NCI-H510A treated with DMSO at 0.1 percent for 48 hours (cell line): ENCODE measurements at regions not wholly inside any gene's neighbourhood (a gene's known extent, or its start where the extent isn't known, plus 50 kb on each side); places are given as distances from the start of the nearest gene placed in this dataset.

Experiments
- DNase-seq: peaks from one replicate; lab custom pipeline; 2025; lab: John Stamatoyannopoulos, UW

DNA sequence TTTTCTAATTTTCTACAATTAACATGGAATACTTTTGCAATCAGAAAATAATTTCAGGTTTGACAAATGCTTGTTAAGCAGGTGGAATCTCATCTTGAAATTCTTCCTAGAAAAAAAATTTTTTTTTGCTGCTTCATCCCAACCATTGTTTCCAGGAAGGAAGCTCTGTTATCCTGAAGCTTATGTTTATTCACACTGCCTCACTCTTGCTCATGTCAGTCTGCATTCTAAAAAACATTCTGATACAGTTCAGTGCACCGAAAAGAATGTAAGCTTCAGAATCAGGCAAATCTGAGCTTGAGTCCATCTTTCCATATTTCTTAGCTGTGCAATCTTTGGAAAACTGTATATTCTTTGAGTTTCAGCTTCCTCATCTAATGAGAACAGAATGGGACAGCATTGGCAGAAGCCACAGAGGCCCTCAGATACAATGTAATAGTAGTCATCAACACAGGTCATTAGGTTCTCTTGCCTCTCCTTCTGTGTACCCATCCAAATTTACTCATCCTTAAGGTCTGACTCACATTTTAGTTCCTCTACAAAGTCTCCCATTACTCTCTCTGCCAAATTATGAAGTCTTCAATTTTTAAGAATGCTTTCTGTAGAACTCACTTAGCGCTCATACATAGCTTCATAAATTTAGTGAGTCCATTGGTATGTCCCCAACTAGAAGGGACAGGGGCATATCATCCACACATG, 881.8 kb upstream of the NR2F2 start:
- DNase-seq: no peak

DNA sequence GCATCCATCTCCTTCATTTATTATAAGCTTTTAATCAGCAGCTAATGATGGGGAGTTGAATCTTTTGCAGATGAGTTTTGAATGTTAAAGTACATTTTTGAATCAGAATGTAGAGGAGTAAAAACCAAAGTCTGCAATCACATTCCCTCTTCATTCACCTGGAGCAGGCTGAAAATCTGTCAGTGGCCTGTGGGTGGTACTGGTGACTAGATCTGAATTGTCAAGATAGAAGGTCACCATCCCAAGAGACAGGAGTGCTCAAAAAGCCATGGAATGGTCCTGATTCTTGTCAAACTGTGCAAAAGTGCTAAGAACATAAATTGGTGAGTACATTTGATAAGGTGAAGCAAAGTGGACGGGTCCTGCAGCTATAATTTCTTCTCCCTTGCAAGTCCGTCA, 881.3 kb upstream of the NR2F2 start:
- no peak for DNase-seq

DNA sequence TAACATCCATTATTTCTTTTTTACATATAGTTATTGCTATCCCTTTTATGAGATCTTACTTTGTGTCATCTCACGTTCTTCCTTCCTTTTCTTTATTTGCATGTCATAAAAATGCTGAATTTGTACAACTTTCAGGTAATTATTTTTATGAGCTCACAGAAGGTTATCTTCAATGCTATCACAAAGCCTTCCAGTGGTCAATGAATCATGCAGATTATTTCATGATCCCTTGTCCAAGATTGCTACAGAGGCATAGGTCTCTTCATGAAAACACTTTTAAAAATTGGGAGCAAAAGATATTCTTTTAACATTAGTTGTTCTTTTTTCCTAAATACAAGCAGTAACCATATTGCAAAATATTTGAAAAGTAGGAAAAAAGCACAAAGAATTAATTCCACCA, 880.1 kb upstream of the NR2F2 start:
- no peak for DNase-seq

DNA sequence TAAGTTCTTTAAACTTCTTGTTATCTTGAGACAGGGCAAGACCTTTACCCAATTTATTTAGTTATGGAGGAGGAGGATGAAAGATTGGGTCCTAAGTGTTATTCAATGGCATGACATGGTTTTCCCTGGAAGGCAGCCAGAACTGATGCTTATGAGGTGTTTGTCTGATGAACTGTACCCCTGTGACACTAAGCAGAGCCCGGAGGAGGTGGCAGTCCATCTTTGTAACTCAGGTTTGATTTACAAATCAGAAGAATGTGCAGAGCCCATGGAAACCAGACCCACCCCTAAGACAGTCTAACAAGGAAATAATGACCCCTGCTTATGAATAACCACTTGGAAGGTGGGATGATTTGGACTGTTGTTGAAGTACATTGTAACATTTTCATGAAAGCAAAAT, 878.6 kb upstream of the NR2F2 start:
- no peak for DNase-seq

DNA sequence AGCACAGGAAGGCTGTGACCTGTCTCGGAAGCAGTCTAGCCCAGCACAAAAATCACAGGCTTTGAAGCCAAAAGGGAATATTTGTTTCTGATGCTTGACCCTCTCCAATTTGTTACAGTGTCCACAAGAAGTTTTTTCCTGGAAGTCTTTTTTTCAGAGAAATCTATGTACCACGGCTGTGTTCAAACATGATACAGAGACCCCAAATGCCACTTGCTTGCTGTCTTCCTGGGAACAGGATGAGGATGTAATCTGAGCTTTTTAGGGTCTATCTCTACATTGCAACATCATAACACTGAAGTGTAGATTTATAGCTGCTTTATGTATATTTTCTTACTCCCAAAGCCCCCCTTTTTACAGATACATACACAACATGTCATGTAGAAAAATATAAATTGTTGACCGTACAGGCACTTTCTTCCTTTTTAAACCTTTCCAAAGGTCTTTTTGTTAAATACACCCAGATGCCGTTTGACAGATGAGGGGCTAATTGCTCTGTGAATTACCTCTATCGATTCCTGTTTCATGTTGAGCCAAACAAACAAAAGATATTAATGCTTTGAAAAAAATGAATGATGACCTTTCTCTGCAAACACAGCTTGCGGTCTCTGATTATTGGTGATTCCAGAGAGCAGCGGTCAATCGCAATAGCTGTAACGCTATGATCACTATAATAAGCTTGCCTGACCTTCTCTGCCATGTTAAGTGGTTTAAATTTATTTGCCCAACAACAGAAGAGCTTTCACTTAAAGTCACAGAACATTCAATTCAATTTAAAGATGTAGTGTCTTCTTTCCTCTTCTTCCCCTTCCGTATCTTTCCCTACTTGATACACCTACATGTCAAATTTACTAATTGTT, 875.9 kb upstream of the NR2F2 start:
- no peak for DNase-seq

DNA sequence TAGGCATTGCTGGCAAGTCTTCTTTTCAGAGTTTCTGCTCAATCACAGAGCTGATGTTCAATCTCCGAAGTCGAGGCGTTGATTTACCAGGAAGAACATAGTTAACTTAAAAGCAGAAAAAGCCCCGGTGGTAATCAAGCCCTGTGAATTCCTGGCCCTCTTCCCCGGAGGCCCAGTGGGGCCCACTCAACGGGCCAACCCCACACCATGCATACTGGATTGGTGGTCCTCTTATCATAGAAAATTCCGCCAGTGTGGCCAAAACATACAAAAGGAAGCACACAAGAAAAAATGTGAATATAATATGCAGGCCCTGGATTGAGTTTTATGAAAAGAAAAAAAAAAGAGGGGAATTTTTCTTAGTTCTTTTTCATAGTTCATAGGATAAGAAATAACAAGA, 873.0 kb upstream of the NR2F2 start:
- no peak for DNase-seq

DNA sequence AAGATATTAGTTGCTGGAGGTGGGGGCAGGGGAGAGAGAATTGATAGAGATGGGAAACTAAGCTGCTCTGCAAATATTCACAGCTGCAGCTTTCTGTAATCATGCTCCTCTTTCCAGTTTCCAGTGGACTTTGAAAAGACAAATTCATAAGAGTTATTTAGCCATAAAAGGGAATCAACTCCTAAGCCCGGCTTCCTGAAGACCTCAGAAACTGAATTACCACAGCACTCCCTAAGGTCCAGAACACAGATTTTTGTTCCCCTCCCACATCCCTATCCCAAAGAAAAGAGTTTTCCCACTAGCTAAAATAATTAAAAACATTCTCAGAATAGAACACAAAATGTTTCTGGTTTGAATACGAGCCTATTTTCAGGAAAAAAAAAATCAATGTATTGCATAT, 871.8 kb upstream of the NR2F2 start:
- no peak for DNase-seq

DNA sequence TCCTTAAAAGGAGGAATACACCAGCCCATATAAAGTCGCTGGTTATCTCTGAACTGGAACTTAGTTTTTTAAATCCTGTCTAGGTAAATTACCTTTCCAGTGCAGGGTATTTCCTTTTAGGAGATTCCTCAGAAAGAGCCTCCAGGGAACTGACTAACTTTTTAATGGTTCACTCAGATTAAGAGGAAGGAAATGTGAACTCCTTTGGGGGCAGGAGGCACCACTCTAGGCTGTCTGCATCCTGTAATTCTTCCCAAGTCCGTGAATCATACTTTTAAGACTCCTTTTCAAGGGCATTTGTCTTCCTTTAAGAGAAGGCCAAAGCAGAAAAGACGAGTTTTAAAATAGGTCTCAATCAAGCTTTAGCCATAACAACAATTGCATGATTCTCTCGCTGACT, 871.2 kb upstream of the NR2F2 start:
- DNase-seq: no peak

DNA sequence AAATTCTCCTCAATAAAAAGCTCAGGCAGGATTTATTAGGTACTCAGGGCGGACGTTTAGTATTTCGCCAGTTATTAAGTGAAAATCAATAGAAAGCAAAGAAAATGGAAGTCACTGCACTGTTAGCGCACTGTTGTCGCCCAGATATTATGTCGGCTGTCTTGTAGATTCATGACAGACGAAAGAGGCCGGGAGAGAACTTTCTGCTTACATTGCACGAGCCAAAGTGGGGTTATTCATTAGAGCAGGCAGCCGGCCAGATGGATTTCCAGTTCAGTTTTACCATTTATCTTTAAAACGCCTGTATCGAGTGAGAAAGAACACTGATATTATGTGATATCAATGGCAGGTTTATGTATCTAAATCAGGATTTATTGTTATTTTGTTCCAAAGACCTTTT, 866.0 kb upstream of the NR2F2 start:
- no peak for DNase-seq

DNA sequence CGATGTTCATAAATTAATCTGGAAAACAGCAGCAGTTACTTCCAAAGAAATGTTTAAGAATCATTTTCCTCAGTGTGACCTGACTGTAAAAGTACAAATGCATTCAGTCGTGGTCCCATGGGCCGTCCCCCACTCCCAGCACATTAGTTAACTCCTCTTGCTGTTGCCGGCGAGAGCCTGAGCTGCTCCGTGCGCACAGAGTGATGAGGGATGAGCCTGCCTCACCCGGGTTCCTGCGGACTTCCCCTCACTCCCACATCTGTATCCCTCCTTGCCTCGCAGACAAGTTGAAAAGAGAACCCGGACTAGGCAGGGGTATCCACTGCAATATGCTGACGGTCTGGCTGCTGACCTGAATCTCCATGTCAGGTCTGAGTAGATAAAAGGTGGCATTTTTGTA, 861.7 kb upstream of the NR2F2 start:
- DNase-seq: no peak

DNA sequence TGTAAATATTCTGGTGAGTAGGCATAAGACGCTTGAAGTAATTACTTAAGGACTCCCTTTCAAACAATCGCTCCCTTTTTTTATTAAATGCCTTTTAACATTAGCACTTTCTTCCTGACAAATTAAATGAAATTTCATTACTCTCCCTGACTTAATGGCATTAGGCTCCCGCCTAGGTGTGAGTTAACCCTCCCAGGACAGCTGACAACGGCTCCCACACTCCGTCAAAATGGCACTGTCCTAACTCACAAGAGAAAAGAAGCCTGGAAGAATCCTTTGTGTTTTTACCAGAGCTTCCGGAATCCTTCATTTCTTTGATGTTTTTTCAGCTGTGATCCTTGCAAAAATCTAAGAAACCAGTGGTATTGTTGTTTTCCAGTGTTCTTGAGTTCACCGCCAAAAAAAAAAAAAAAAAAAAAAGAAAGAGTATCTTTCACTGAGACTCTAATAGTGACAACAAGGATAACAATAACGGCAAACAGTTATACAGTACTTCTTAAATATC, 861.0 kb upstream of the NR2F2 start:
- no peak for DNase-seq

DNA sequence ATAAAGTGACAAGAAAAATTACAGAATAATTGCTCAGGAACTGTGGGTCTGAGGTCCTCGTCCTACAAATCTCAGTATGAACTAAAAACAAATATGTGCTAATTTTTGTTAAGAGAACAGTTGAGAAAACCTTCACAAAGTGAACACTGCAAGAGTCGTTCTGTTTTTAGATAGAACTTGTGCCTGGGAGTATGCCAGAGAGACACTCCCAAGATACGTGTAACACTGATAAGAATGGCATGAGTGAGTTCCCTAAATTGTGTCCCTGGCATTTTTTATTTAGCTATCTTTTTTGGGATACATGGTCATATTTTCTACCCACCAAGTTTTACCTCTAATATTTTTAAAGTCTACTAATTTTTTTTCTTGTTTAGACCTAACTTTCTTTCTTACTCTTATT, 860.0 kb upstream of the NR2F2 start:
- DNase-seq: no peak

DNA sequence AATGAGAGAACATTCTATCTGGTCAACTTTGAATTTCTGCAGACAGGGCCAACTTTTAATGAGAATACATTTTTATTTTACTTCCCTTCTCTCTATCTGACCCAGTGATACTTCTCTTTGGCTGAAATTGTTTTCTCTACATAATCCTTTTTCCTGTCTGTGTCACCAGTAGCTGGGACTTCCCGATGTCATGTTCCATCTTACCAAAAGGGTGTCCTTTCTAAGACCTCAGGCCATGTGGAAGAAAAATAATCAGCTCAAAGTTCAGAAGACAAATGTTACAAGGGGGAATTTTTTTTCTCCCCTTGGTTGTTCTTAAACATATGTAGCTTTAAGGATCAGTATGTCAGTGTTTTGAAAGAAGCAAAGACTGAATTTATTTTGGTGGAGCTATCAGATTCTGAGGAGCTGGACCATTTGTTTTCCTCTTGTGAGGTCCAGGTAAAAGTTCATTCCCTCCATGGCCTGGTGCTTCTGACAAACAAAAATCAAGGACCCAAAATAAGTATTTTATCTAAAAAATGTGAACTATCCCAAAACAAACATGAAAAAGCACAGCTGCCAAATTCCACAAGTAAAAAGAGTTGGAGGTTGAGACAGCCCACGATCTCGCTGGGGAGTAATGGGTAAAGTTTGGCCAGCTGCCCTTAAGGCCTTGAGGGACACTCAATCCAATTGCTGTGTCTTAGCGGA, 859.4 kb upstream of the NR2F2 start:
- DNase-seq: no peak

DNA sequence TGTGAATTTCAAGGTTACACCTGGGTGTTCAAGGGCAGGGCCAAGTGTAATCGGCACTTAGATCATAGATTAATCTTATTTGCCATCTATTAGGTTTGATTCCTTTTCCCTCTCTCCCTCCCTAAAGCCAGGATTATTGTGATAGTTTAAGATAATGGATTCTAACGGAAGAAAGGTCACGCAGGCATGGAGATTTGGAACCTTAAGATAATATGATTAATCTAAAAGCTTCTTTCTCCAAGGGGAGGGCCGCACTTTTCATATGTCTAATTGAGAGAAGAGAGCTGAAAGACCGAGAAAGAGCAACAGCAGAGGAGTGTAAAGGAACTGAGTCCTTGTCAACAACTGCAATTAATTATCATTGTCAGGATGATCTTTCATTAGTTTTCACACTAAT, 858.8 kb upstream of the NR2F2 start:
- no peak for DNase-seq

DNA sequence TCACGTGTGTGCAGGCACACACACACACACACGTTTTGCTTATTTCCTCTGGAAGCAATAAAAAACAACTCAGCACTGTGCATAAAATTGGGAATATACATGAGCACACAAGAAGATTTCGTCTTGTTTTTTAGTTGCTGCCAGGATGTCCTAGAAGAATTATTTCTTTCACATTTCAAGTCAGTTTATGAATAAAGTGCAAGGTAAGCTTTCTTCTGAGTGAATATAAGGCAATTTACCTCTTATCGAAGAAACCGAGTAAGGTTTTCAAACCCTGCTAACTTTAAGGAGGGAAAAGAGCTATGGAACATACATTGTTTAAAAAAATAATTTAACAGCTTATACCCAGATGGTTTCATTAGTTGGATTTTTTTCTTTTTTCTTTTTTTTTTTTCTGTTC, 855.4 kb upstream of the NR2F2 start:
- no peak for DNase-seq

DNA sequence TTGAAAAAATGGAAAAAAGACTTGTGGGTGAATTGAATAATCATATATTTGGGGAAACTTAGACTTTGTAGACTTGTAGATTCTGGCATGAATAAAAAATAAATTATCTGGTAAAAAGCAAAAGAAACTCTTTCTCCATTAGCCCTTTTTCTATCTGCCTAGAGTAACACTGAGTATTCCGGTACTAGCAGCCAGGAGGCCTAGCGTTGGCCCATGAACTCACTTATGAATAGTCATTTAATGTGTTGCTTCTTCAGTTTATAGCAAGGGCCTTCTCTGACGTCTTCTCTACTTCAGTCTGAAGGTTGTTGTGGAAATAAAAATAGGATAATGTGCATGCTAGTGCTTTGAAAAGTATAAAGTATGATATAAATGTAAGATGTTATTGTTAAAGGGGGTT, 851.2 kb upstream of the NR2F2 start:
- no peak for DNase-seq

DNA sequence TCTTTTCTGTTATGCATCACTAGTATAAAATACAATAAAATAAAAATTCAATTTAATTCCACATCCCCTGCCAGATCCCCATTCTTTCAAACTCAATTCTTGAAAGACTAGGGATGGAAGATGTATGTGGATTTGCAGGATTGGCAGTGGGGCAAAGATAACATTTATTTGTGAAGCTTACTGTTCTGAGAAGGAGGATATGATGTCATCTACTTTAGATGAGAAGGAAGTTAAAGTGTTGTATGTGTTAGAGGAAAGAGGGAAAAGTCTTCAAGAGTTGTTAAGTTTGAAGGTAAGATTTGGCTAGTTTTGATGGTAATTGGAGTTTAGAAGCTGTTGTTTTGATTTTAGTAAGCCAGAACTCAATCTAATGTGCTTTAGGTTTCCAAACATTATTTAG, 845.1 kb upstream of the NR2F2 start:
- no peak for DNase-seq

DNA sequence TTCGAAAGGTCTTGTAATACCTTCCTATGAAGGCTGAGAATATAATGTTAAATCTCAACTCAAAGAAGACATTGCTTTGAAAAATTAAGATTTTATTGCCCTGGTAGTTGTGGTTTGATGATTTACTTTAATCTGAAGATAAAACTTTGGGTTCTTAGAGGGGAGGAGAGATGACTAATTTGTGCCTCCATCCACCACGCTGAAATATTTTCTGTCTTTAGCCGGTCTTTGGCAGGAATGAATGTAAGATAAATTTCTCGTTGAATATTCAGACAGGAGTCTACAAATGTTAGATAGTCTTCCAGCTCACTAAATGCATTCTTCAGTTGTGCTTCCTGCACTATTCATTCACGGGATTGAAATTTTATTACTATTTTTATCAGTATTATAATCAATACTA, 844.3 kb upstream of the NR2F2 start:
- DNase-seq: no peak

DNA sequence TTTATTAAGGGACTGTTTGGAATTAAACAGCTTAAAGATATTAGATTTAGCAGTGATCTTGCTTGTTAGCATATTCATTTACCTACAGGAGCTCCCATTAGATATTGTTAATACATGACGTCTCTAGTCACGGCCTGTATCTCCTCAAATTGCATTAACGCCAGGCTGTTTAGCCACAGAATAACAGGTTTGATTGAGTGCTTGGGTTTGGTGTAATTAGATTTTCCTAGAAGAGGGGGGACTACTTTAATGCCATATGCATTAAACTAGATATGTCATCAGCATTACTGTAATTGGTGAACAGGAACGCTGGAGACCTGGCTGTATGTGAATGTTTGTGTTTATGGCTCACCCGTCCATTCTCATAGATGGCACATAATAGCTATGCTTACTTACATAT, 841.4 kb upstream of the NR2F2 start:
- no peak for DNase-seq

DNA sequence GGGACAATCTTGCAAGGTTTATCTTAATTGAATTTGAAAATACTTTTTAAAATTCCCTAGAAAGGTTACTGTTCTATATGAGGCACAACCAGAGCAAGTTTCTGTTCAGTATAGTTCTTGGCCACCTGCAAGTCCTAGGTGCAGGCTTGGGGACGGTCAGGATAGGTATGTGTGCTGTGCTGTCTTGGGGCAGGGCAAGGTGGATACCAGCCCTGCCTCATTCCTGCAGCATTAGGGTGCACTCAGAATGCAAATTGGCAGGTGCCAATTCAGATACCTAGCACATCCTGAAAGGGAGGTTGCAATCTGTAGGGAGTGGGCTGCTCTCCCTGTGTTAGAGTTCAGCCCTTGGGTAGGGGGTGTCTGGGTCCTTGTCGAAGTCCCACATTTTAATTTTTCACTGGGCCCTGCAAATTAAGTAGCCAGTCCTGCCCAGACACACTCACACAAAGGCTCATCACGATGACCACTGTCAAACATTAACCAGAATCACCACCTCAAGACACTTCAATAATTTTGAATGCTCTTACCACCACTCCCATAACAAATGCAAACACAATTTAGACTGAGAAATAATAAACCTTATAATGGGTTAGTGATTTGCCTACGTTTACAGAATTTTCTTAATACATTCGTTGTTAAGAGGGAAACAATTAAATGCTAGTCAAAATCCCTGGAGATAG, 838.0 kb upstream of the NR2F2 start:
- no peak for DNase-seq

DNA sequence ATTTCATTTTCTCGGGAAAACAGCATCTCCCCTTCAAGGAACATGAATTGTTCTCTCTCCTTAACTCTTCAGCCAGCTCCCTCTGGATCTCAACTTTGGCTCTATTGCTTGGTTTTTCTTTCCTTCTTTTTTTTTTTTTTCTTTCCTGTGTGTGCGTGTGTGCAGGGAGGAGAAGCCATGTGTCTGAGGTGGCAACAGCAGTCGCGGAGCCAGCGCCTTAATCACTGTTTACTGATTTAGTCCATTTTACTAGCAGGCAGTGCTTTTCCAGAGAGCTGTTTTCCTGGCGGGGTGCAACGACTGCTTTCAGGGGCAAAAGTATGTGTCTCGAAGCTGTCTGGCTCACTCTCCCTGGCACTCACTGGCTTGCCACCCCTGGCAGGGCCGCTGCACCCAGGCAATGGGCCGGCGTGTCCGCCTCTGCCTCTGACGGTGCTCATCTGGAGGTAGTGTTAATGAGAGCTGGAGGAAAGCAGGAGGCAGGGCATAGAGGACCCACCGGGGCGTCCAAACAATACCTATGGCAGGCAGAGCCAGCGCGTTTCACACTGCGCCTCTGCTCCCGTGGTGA, 835.4 kb upstream of the NR2F2 start:
- DNase-seq: no peak

DNA sequence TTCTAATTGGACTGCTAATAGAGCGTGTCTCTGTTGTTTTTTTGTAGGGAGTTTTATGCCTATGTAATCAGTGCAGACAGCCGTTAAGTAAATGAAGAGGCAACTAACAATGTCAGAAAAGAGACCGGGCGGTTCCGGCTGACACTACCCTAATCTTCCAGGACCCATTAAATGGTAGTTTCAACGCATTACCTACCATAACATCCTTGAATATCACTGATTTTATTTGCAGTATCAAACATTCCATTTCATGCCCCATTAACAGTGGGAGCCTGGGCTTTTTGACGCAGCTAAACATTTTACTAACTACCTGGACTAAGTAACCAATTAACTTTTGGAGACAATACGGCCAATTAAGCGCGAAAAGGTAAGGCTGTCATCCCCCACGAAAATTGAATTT, 832.9 kb upstream of the NR2F2 start:
- no peak for DNase-seq
